T-helper 2 cell treated with Interferon-gamma antibody and Interleukin-4, amounts not matched to agents 5 μg/mL and 100 μg/mL, for 36 hours (primary cell): ENCODE measurements at regions not wholly inside any gene's neighbourhood (a gene's known extent, or its start where the extent isn't known, plus 50 kb on each side); places are given as distances from the start of the nearest gene placed in this dataset.
"Not testable (repeated sequence)": the region's sequence is repeated elsewhere in the genome, so short reads cannot be mapped to it uniquely, and the experiment has no call there.

Experiments used
- DNase-seq: peaks from one replicate; pipeline ENCODE4 v3.0.0; 2021; ENCODE audit warnings: low spot score
- H3K27ac Mint-ChIP-seq: one replicate; pipeline ENCODE4 v1.8.0; 2021; ENCODE audit warnings: mild to moderate bottlenecking, mixed read lengths
- H3K27me3 Mint-ChIP-seq: one replicate; pipeline ENCODE4 v1.8.0; 2021; ENCODE audit warnings: low read depth, mixed read lengths
- H3K36me3 Mint-ChIP-seq: one replicate; pipeline ENCODE4 v1.8.0; 2021; ENCODE audit warnings: low read depth, mixed read lengths
- H3K4me1 Mint-ChIP-seq: one replicate; pipeline ENCODE4 v1.8.0; 2021; ENCODE audit warnings: low read depth, mixed read lengths
- H3K4me3 Mint-ChIP-seq: one replicate; pipeline ENCODE4 v1.8.0; 2022; ENCODE audit warnings: mild to moderate bottlenecking, moderate library complexity, mixed read lengths
- H3K9me3 Mint-ChIP-seq: one replicate; pipeline ENCODE4 v1.8.0; 2021; ENCODE audit warnings: mixed read lengths

DNA sequence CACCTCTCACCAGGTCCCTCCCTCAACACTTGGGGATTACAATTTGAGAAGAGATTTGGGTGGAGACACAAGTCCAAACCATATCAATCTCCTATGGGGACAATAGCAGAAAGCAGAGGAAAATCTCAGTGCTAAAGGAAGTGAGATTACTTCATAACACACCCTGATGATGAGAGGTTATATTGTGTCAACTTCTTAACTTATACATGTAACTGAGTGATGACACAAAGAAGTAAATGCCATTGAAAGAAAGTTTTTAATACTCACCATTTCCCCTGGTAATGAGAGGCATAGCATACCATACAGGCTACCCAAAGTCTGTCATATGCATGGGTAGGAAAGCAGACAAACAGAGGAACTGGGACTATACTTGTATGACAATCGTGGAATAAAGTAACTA, 137.2 kb downstream of the MMUT start:
- Mint-ChIP-seq H3K9me3 (no peaks in the 10 kb centered on the region), H3K4me3 (no peak overlapping the region), H3K36me3 (no peaks in the 10 kb centered on the region), H3K27me3 (no peaks in the 10 kb centered on the region), H3K27ac (no peak overlapping the region), H3K4me1 (no peaks in the 10 kb centered on the region)
- DNase-seq = no peak

- peaks cover under 1% of the 10 kb centered on the region for H3K9me3 Mint-ChIP-seq
- H3K4me3 Mint-ChIP-seq = no peak overlapping the region
These were observed 140.2 kb downstream of the MMUT start for GRCh38 chr6:49322861-49323260.

DNA sequence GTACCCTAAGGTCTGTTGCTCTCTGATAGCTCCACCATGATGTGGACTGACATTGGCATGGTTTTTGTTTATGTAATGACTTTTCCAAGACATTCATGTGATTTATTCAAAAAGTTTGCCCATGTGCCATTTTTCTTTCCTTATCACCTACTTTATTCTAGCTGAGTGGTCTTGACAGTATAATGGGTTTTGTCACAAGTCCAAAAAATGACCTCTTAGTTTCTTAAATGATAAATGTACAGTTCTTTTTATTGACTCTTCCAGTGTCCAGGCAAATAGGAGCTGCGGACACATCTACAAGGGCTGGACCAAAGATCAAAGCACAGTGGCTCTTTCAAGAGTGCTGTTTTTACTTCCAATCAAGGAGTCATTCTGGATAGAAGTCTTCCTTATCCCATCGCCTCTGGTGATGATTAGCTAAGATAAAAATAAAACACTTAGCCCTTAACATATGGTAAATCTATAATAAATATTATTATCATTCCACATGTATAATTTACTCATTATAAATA, 141.4 kb downstream of the MMUT start:
- Mint-ChIP-seq H3K4me3 (no peak overlapping the region), H3K9me3 (peaks cover 9% of the 10 kb centered on the region), H3K4me1 (no peaks in the 10 kb centered on the region), H3K36me3 (no peaks in the 10 kb centered on the region), H3K27me3 (no peaks in the 10 kb centered on the region), H3K27ac (no peak overlapping the region)
- no peak for DNase-seq

More at GRCh38 chr6:49322861-49323260, 140.2 kb downstream of the MMUT start:
- Mint-ChIP-seq H3K4me1 (no peaks in the 10 kb centered on the region), H3K27ac (no peak overlapping the region), H3K27me3 (no peaks in the 10 kb centered on the region), H3K36me3 (no peaks in the 10 kb centered on the region)
- no peak for DNase-seq

- no peaks in the 10 kb centered on the region for H3K36me3 Mint-ChIP-seq
- DNase-seq = no peak
- no peak overlapping the region for H3K27ac Mint-ChIP-seq
- no peaks in the 10 kb centered on the region for H3K9me3 Mint-ChIP-seq
- no peak overlapping the region for H3K4me3 Mint-ChIP-seq
- no peaks in the 10 kb centered on the region for H3K4me1 Mint-ChIP-seq
- no peaks in the 10 kb centered on the region for H3K27me3 Mint-ChIP-seq
These were observed 158.0 kb downstream of the MMUT start for GRCh38 chr6:49305010-49305409.

DNA sequence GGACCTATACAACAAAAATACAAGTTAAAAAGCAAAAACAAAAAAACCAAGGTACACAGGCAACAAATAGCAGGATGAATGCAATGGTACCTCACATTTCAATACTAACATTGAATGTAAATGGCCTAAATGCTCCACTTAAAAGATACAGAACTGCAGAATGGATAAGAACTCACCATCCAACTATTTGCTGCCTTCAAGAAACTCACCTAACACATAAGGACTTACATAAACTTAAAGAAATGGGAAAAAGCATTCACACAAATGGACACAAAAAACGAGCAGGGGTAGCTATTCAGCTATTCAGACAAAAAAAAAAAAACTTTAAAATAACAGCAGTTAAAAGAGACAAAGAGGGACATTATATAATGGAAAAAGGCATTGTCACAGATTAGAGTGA, 158.7 kb downstream of the MMUT start:
- not testable (repeated sequence) for H3K4me3 Mint-ChIP-seq, DNase-seq, H3K9me3 Mint-ChIP-seq, H3K36me3 Mint-ChIP-seq, H3K27ac Mint-ChIP-seq, H3K4me1 Mint-ChIP-seq, H3K27me3 Mint-ChIP-seq

DNA sequence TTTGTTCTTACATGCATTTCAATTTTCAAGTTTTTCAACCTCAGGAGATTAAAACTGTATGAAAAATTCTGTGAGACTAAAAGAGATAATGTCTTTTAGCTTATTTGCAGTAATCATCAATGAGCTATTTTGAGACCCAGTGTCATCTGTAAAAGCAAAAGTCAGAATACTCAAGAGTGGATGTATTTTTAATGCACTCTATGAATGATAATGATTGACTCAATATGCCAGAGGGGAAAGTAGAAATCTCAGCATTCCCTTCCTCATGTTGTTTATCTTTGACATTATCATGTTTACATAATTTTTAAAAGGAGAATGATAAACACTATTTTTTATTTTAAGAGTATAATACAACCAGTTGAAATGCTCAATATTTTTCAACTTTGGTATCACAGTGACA, 162.1 kb downstream of the MMUT start:
- Mint-ChIP-seq H3K36me3 (no peaks in the 10 kb centered on the region), H3K9me3 (no peaks in the 10 kb centered on the region), H3K27ac (no peak overlapping the region), H3K4me1 (no peaks in the 10 kb centered on the region), H3K27me3 (no peaks in the 10 kb centered on the region), H3K4me3 (no peak overlapping the region)
- DNase-seq = no peak

GRCh38 chr6:49300443-49300842, 162.6 kb downstream of the MMUT start:
- Mint-ChIP-seq H3K4me3 (no peak overlapping the region), H3K36me3 (no peaks in the 10 kb centered on the region), H3K27ac (no peak overlapping the region), H3K4me1 (no peaks in the 10 kb centered on the region), H3K27me3 (no peaks in the 10 kb centered on the region), H3K9me3 (no peaks in the 10 kb centered on the region)
- DNase-seq = no peak

- Mint-ChIP-seq H3K27me3 (no peaks in the 10 kb centered on the region), H3K4me1 (no peaks in the 10 kb centered on the region), H3K36me3 (no peaks in the 10 kb centered on the region), H3K4me3 (no peak overlapping the region), H3K9me3 (no peaks in the 10 kb centered on the region), H3K27ac (no peak overlapping the region)
- DNase-seq = no peak
These were observed 163.8 kb downstream of the MMUT start for GRCh38 chr6:49299279-49299678.

GRCh38 chr6:49284180-49284579, 178.9 kb downstream of the MMUT start:
- H3K36me3 Mint-ChIP-seq = no peaks in the 10 kb centered on the region
- no peak overlapping the region for H3K27ac Mint-ChIP-seq
- no peak overlapping the region for H3K4me3 Mint-ChIP-seq
- no peaks in the 10 kb centered on the region for H3K27me3 Mint-ChIP-seq
- no peaks in the 10 kb centered on the region for H3K4me1 Mint-ChIP-seq
- no peaks in the 10 kb centered on the region for H3K9me3 Mint-ChIP-seq
- DNase-seq = no peak

DNA sequence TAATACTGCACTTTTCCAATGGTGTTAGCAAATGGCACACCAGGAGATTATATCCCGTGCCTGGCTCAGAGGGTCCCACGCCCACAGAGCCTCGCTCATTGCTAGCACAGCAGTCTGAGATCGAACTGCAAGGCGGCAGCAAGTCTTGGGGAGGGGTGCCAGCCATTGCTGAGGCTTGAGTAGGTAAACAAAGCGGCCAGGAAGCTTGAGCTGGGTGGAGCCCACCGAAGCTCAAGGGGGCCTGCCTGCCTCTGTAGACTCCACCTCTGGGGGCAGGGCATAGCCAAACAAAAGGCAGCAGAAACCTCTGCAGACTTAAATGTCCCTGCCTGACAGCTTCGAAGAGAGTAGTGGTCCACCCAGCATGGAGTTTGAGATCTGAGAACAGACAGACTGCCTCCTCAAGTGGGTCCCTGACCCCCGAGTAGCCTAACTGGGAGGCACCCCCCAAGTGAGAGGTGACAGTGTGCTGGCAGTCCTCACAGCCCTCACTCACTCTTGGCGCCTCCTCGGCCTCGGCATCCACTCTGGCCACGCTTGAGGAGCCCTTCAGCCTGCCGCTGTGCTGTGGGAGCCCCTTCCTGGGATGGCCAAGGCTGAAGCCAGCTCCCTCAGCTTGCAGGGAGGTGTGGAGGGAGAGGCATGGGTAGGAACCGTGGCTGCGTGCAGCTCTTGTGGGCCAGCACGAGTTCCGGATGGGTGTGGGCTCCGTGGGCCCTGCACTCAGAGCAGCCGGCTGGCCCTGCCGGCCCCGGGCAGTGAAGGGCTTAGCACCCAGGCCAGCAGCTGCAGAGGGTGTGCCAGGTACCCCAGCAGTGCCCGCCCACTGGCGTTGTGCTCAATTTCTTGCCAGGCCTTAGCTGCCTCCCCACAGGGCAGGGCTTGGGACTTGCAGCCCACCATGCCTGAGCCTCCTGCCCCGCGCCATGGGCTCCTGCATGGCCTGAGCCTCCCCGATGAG, 188.0 kb downstream of the MMUT start:
- peaks cover 23% of the 10 kb centered on the region for H3K9me3 Mint-ChIP-seq
- H3K27ac Mint-ChIP-seq, H3K27me3 Mint-ChIP-seq, H3K4me1 Mint-ChIP-seq, H3K4me3 Mint-ChIP-seq, H3K36me3 Mint-ChIP-seq, DNase-seq: not testable (repeated sequence)

DNA sequence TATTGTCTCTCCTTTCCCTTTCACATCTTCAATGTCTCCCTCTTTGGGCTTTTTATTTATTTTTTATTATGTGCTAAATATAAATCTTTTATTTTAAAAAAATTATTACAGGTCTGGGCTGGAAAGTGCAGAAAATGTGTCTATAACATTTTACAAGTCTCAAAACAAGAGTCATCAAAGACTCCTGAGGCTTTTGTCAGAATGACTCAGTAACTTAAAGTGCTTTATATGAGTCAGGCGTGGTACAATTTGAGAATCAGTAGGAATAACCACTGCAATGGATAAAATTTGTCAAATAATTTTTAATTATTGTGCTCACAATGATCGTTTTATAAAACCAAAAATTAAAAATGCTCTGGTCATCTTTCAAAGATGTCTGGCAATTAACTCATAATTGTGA, 193.9 kb downstream of the MMUT start:
- H3K27me3 Mint-ChIP-seq = no peaks in the 10 kb centered on the region

DNA sequence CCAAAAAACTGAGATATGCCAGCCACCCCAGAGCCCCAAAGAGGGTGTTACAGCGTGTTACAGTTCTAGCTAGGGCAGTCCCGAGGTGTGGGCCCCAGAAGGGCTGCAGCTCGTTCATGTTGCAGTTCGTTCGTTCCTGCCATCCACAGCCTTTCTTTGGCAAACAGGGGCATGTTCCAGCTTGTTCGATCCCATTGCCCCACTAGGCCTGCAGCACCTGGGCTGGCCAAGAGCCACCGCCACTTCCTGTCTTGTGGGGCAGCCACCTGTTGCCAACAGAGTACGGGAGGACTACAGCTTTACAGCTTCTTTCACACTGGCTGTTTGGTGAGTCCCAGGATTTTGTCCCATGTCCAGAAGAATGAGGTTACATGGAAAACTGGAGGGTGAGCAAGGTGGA, 198.1 kb downstream of the MMUT start:
- no peaks in the 10 kb centered on the region for H3K9me3 Mint-ChIP-seq
- H3K4me3 Mint-ChIP-seq = no peak overlapping the region
- no peaks in the 10 kb centered on the region for H3K4me1 Mint-ChIP-seq
- H3K36me3 Mint-ChIP-seq = no peaks in the 10 kb centered on the region
- no peak overlapping the region for H3K27ac Mint-ChIP-seq
- no peaks in the 10 kb centered on the region for H3K27me3 Mint-ChIP-seq
- no peak for DNase-seq

More for the DNA sequence above, 193.9 kb downstream of the MMUT start:
- DNase-seq = no peak
- H3K27ac Mint-ChIP-seq = no peak overlapping the region
- H3K36me3 Mint-ChIP-seq = no peaks in the 10 kb centered on the region
- H3K4me3 Mint-ChIP-seq = no peak overlapping the region
- H3K9me3 Mint-ChIP-seq = no peaks in the 10 kb centered on the region
- H3K4me1 Mint-ChIP-seq = no peaks in the 10 kb centered on the region

- no peak overlapping the region for H3K27ac Mint-ChIP-seq
- no peaks in the 10 kb centered on the region for H3K9me3 Mint-ChIP-seq
- H3K4me1 Mint-ChIP-seq = no peaks in the 10 kb centered on the region
- H3K36me3 Mint-ChIP-seq = no peaks in the 10 kb centered on the region
- no peak for DNase-seq
- H3K27me3 Mint-ChIP-seq = no peaks in the 10 kb centered on the region
- no peak overlapping the region for H3K4me3 Mint-ChIP-seq
These were observed 198.6 kb downstream of the MMUT start for GRCh38 chr6:49264496-49264895.

- no peak overlapping the region for H3K27ac Mint-ChIP-seq
- H3K4me3 Mint-ChIP-seq = no peak overlapping the region
- no peaks in the 10 kb centered on the region for H3K36me3 Mint-ChIP-seq
- H3K4me1 Mint-ChIP-seq = no peaks in the 10 kb centered on the region
- no peak for DNase-seq
- H3K9me3 Mint-ChIP-seq = no peaks in the 10 kb centered on the region
- H3K27me3 Mint-ChIP-seq = no peaks in the 10 kb centered on the region
These were observed 205.5 kb downstream of the MMUT start for GRCh38 chr6:49257549-49257948.

DNA sequence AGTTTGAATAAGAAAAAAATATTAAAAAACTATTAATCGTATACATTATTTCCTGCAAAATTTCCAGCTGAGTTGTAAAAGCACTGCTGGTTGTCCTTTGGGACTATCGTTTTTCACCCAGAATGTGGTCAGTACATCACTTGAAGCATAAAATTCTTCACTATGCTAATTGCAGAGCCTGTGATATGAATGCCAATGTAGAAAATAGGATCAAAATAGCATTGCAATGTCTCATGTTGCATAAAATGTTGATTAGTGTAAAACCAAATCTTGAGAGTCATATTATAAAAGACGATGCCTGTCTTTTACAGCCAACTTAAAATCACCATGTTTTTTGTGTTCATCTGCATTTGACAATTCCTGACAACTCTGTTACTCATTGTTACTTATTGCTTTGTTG, 207.7 kb downstream of the MMUT start:
- H3K9me3 Mint-ChIP-seq = no peaks in the 10 kb centered on the region
- no peak overlapping the region for H3K4me3 Mint-ChIP-seq
- H3K27ac Mint-ChIP-seq = no peak overlapping the region
- H3K27me3 Mint-ChIP-seq = no peaks in the 10 kb centered on the region
- H3K36me3 Mint-ChIP-seq = no peaks in the 10 kb centered on the region
- no peak for DNase-seq
- H3K4me1 Mint-ChIP-seq = no peaks in the 10 kb centered on the region
